ENCODE measurements at regions not wholly inside any gene's neighbourhood (a gene's known extent, or its start where the extent isn't known, plus 50 kb on each side); places are given as distances from the start of the nearest gene placed in this dataset.

GRCh38 chr3:31290046-31290445 is 242.7 kb upstream of the STT3B start:
- TF ChIP-seq, protein P1, sequence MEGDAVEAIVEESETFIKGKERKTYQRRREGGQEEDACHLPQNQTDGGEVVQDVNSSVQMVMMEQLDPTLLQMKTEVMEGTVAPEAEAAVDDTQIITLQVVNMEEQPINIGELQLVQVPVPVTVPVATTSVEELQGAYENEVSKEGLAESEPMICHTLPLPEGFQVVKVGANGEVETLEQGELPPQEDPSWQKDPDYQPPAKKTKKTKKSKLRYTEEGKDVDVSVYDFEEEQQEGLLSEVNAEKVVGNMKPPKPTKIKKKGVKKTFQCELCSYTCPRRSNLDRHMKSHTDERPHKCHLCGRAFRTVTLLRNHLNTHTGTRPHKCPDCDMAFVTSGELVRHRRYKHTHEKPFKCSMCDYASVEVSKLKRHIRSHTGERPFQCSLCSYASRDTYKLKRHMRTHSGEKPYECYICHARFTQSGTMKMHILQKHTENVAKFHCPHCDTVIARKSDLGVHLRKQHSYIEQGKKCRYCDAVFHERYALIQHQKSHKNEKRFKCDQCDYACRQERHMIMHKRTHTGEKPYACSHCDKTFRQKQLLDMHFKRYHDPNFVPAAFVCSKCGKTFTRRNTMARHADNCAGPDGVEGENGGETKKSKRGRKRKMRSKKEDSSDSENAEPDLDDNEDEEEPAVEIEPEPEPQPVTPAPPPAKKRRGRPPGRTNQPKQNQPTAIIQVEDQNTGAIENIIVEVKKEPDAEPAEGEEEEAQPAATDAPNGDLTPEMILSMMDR (IDR thresholded peaks at IDR 0.05) = no peak
- TF ChIP-seq EZH2phosphoT487 (IDR thresholded peaks at IDR 0.05) (no peak), EZH2 (IDR thresholded peaks at IDR 0.05) (no peak)

Data from neural progenitor cell (in vitro differentiated cells).